Cardiac muscle cell (in vitro differentiated cells and primary cell): ENCODE measurements at regions not wholly inside any gene's neighbourhood (a gene's known extent, or its start where the extent isn't known, plus 50 kb on each side); places are given as distances from the start of the nearest gene placed in this dataset.

Experiments used
- DNase-seq, 2 donors: peaks; one replicate each; pipeline versions ENCODE4 v3.0.0 to v3.0.0-alpha.2; 2010 to 2017; ENCODE audit warnings: low read depth in 1 of 2, low spot score in 1 of 2
- H3K27ac ChIP-seq: fragments of 200-600 bp; sonication (generic); 2 replicates; pipeline ENCODE4 v1.5.1; 2016
- H3K27me3 ChIP-seq: fragments of 200-600 bp; sonication (generic); 2 replicates; pipeline ENCODE4 v1.6.0; 2016; ENCODE audit warnings: control low read depth
- H3K36me3 ChIP-seq: fragments of 200-600 bp; sonication (generic); 2 replicates; pipeline ENCODE4 v1.5.1; 2016; ENCODE audit warnings: control low read depth
- H3K4me1 ChIP-seq: fragments of 200-600 bp; sonication (generic); 2 replicates; pipeline ENCODE4 v1.8.1; 2017; ENCODE audit warnings: low read depth, mild to moderate bottlenecking, mixed run types
- H3K4me3 ChIP-seq: fragments of 200-600 bp; sonication (generic); 2 replicates; pipeline ENCODE4 v1.5.1; 2016; ENCODE audit warnings: mild to moderate bottlenecking
- H3K9me3 ChIP-seq: fragments of 200-600 bp; sonication (generic); 2 replicates; pipeline ENCODE4 v1.5.1; 2017; ENCODE audit warnings: low read depth, mild to moderate bottlenecking, control low read depth
- TF ChIP-seq, protein P1 (sequence below): IDR thresholded peaks from 2 replicates; pipeline ENCODE4 v1.5.1; 2012; ENCODE audit warnings: low read depth, mild to moderate bottlenecking, low read length

DNA sequence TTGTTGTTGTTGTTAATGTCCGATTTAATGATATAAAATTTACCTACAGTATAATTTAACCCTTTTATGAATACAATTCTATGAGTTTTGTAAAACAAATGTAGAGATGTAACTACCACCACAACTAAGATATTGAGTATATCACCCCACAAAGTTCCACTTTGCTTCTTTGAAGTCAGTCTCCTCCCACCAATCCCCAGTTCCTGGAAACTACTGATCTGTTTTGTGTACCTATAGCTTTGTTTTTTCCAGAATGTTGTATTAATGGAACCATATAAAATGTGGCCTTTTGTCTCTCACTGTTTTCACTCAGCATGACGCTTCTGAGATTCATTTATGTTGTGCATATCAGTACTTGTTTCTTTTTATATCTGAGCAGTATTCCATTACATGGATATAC lies 52.3 kb upstream of the FAM9C start:
- H3K36me3 ChIP-seq = no peaks in the 10 kb centered on the region
- H3K27ac ChIP-seq = no peak overlapping the region
- TF ChIP-seq, protein P1, sequence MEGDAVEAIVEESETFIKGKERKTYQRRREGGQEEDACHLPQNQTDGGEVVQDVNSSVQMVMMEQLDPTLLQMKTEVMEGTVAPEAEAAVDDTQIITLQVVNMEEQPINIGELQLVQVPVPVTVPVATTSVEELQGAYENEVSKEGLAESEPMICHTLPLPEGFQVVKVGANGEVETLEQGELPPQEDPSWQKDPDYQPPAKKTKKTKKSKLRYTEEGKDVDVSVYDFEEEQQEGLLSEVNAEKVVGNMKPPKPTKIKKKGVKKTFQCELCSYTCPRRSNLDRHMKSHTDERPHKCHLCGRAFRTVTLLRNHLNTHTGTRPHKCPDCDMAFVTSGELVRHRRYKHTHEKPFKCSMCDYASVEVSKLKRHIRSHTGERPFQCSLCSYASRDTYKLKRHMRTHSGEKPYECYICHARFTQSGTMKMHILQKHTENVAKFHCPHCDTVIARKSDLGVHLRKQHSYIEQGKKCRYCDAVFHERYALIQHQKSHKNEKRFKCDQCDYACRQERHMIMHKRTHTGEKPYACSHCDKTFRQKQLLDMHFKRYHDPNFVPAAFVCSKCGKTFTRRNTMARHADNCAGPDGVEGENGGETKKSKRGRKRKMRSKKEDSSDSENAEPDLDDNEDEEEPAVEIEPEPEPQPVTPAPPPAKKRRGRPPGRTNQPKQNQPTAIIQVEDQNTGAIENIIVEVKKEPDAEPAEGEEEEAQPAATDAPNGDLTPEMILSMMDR = no peak

DNA sequence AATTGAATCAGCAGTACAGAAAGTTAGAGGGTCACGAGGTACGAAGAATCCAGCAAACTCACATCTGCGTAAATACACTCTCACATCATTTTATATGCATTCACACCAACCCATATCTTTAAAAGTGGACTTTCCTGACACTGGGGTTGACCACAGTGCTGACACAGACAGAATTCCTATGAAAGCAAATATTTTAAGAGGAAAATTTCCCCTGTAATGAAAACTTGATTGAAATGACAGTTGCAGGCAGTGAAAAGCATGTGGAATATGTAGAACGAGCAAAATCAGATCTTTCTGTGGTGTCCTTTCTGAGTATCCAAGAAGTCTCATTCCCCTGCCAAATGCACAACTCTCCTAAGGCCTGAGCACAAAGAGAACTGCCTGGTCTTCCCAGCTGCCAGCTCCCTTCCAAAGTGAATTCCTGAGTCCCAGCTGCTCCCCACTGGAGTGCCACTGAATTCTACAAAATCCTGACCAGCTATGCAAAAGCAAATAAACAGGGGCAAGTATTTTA lies 50.5 kb upstream of the FAM9C start:
- Histone ChIP-seq H3K9me3 (no peaks in the 10 kb centered on the region), H3K4me1 (no peaks in the 10 kb centered on the region), H3K27me3 (no peaks in the 10 kb centered on the region), H3K27ac (no peak overlapping the region), H3K36me3 (no peaks in the 10 kb centered on the region), H3K4me3 (no peak overlapping the region)
- TF ChIP-seq, protein P1 = no peak
- peak in 1 of 2 donors; percentile 70 for DNase-seq

More for the DNA sequence above, 52.3 kb upstream of the FAM9C start:
- H3K9me3 ChIP-seq = no peaks in the 10 kb centered on the region
- no peak for DNase-seq
- H3K4me3 ChIP-seq = no peak overlapping the region
- H3K27me3 ChIP-seq = no peaks in the 10 kb centered on the region
- no peaks in the 10 kb centered on the region for H3K4me1 ChIP-seq

DNA sequence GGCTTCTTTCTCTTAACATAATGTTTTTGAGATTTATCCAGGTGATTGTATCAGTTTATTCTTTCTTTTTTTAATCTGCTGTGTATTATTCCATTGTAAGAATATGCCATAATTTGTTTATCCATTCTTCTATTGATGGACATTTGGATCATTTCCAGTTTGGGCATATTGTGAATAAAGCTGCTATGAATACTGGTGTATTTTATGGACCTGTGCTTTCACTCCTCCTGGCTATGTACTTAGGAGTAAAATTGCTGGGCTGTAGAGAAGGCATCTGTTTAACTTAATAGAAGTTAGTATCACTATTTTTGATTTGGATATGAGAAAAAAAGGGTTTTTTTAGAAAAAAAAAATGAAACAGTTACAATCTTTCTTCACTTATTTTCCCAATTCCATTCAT lies 50.0 kb upstream of the FAM9C start:
- TF ChIP-seq, protein P1 = no peak
- Histone ChIP-seq H3K36me3 (no peaks in the 10 kb centered on the region), H3K4me1 (no peaks in the 10 kb centered on the region)

More for the DNA sequence above, 50.0 kb upstream of the FAM9C start:
- no peak overlapping the region for H3K27ac ChIP-seq
- no peak for DNase-seq
- no peaks in the 10 kb centered on the region for H3K27me3 ChIP-seq
- H3K9me3 ChIP-seq = no peaks in the 10 kb centered on the region
- H3K4me3 ChIP-seq = no peak overlapping the region
